OCI-LY3 (cell line): ENCODE measurements at regions not wholly inside any gene's neighbourhood (a gene's known extent, or its start where the extent isn't known, plus 50 kb on each side); places are given as distances from the start of the nearest gene placed in this dataset.

Experiments
- CTCF ChIP-seq: fragments of 200-600, 300-600 bp; sonication (generic); IDR thresholded peaks from 2 replicates; pipeline ENCODE4 v1.5.1; 2014; ENCODE audit warnings: antibody characterized with exemption, low read length, low read depth
- EZH2phosphoT487 ChIP-seq: fragments of 200-600 bp; shearing (Covaris generic); IDR thresholded peaks from 2 replicates; pipeline ENCODE4 v1.6.1; 2018; ENCODE audit warnings: antibody characterized with exemption, mixed run types, low read depth

DNA sequence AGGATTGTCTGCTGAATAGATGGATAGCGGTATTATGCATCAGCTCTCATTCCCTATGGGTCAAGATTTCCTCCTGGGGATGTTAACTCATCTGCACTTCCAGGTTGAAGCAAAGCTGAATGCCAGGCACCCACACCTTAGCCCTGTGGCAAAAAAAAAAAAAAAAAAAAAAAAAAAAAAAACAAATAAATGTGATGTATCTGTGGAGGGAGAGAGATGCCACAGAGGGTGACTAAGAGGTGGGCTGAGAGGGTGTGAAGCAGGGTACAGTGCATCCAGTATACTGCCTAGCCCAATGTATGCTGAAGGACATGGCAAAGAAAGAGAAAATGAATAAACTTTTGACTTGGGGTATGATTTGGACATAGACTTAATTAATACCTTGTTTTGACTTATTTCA, 91.4 kb downstream of the COPS8 start:
- no peak for TF ChIP-seq CTCF
- no peak for TF ChIP-seq EZH2phosphoT487
